LoVo (cell line): ENCODE measurements at regions not wholly inside any gene's neighbourhood (a gene's known extent, or its start where the extent isn't known, plus 50 kb on each side); places are given as distances from the start of the nearest gene placed in this dataset.

ENCODE experiments used
- DNase-seq: peaks from one replicate; pipeline ENCODE4 v3.0.0-alpha.2; 2016; ENCODE audit warnings: low spot score

- no peak for DNase-seq
These were observed 712.1 kb downstream of the CDH11 start for GRCh38 chr16:64409783-64410210.

- no peak for DNase-seq
These were observed 713.2 kb downstream of the CDH11 start for GRCh38 chr16:64408699-64409098.

GRCh38 chr16:64406770-64407181 is 715.1 kb downstream of the CDH11 start:
- no peak for DNase-seq

GRCh38 chr16:64403352-64403751 is 718.5 kb downstream of the CDH11 start:
- no peak for DNase-seq

GRCh38 chr16:64398793-64399192 is 723.1 kb downstream of the CDH11 start:
- DNase-seq = no peak

- no peak for DNase-seq
These were observed 723.8 kb downstream of the CDH11 start for GRCh38 chr16:64397945-64398508.

- no peak for DNase-seq
These were observed 724.8 kb downstream of the CDH11 start for GRCh38 chr16:64397042-64397441.

- DNase-seq = no peak
These were observed 727.8 kb downstream of the CDH11 start for GRCh38 chr16:64394061-64394460.

GRCh38 chr16:64392456-64392855 is 729.4 kb downstream of the CDH11 start:
- no peak for DNase-seq

- no peak for DNase-seq
These were observed 730.7 kb downstream of the CDH11 start for GRCh38 chr16:64391063-64391600.

GRCh38 chr16:64390102-64390501 is 731.8 kb downstream of the CDH11 start:
- no peak for DNase-seq

GRCh38 chr16:64384636-64385035 is 737.2 kb downstream of the CDH11 start:
- DNase-seq = no peak

- DNase-seq = no peak
These were observed 739.9 kb downstream of the CDH11 start for GRCh38 chr16:64381979-64382378.

- DNase-seq = no peak
These were observed 741.1 kb downstream of the CDH11 start for GRCh38 chr16:64380751-64381150.

- no peak for DNase-seq
These were observed 746.4 kb downstream of the CDH11 start for GRCh38 chr16:64375391-64375980.

GRCh38 chr16:64370112-64370511 is 751.8 kb downstream of the CDH11 start:
- DNase-seq = no peak

- no peak for DNase-seq
These were observed 756.4 kb downstream of the CDH11 start for GRCh38 chr16:64365448-64365931.

GRCh38 chr16:64364894-64365293 is 757.0 kb downstream of the CDH11 start:
- DNase-seq = no peak

GRCh38 chr16:64364416-64364815 is 757.4 kb downstream of the CDH11 start:
- DNase-seq = no peak

GRCh38 chr16:64364016-64364415 is 757.8 kb downstream of the CDH11 start:
- no peak for DNase-seq

GRCh38 chr16:64363039-64363438 is 758.8 kb downstream of the CDH11 start:
- DNase-seq = no peak

GRCh38 chr16:64362193-64362592 is 759.7 kb downstream of the CDH11 start:
- no peak for DNase-seq

- no peak for DNase-seq
These were observed 760.1 kb downstream of the CDH11 start for GRCh38 chr16:64361753-64362152.

- no peak for DNase-seq
These were observed 763.6 kb downstream of the CDH11 start for GRCh38 chr16:64358291-64358690.
